Smooth muscle cell (in vitro differentiated cells): ENCODE measurements at regions not wholly inside any gene's neighbourhood (a gene's known extent, or its start where the extent isn't known, plus 50 kb on each side); places are given as distances from the start of the nearest gene placed in this dataset.

Experiments used
- DNase-seq: peaks from one replicate; lab custom pipeline; 2025; ENCODE audit not compliant: unreplicated experiment; lab: John Stamatoyannopoulos, UW
- H2AFZ ChIP-seq: fragments of 200-600 bp; sonication (generic); 2 replicates; pipeline ENCODE4 v1.6.0; 2016; ENCODE audit warnings: antibody characterized with exemption, low read depth, mild to moderate bottlenecking
- H3F3A ChIP-seq: fragments of 200-600 bp; sonication (generic); 2 replicates; pipeline ENCODE4 v1.6.0; 2017; ENCODE audit warnings: antibody characterized with exemption, low read depth
- H3K27ac ChIP-seq: fragments of 200-600 bp; sonication (generic); 2 replicates; pipeline ENCODE4 v1.5.1; 2016; ENCODE audit warnings: low read depth, mild to moderate bottlenecking
- H3K27me3 ChIP-seq: fragments of 200-600 bp; sonication (generic); 2 replicates; pipeline ENCODE4 v1.6.1; 2016; ENCODE audit warnings: low read depth, mild to moderate bottlenecking
- H3K36me3 ChIP-seq: fragments of 200-600 bp; sonication (generic); 2 replicates; pipeline ENCODE4 v1.5.1; 2016; ENCODE audit warnings: low read depth
- H3K4me1 ChIP-seq: fragments of 200-600 bp; sonication (generic); 2 replicates; pipeline ENCODE4 v1.5.1; 2016; ENCODE audit warnings: low read depth
- H3K4me2 ChIP-seq: fragments of 200-600 bp; sonication (generic); 2 replicates; pipeline ENCODE4 v1.6.0; 2016; ENCODE audit warnings: mild to moderate bottlenecking
- H3K4me3 ChIP-seq: fragments of 200-600 bp; sonication (generic); 2 replicates; pipeline ENCODE4 v1.5.1; 2016; ENCODE audit warnings: mild to moderate bottlenecking
- H3K79me2 ChIP-seq: fragments of 200-600 bp; sonication (generic); 2 replicates; pipeline ENCODE4 v1.6.0; 2016; ENCODE audit warnings: low read depth, mild to moderate bottlenecking
- H3K9ac ChIP-seq: fragments of 200-600 bp; sonication (generic); 2 replicates; pipeline ENCODE4 v1.6.0; 2016; ENCODE audit warnings: low read depth
- H3K9me3 ChIP-seq: fragments of 200-600 bp; sonication (generic); replicated peaks from 2 replicates; pipeline ENCODE4 v1.5.1; 2016; ENCODE audit warnings: low read depth
- H4K20me1 ChIP-seq: fragments of 200-600 bp; sonication (generic); 2 replicates; pipeline ENCODE4 v1.6.0; 2016; ENCODE audit warnings: low read depth
- WGBS: methylation state at CpG from one replicate; pipeline ENCODE4 v1.1.7; 2016; ENCODE audit warnings: low lambda C conversion rate; 5-methylcytosine and 5-hydroxymethylcytosine counted together
- TF ChIP-seq, protein P1 (sequence below): fragments of 200-600 bp; sonication (generic); IDR thresholded peaks from 2 replicates; pipeline ENCODE4 v1.5.1; 2017; ENCODE audit warnings: borderline replicate concordance, mild to moderate bottlenecking, antibody characterized with exemption; ENCODE audit not compliant: insufficient read depth, poor library complexity, severe bottlenecking

DNA sequence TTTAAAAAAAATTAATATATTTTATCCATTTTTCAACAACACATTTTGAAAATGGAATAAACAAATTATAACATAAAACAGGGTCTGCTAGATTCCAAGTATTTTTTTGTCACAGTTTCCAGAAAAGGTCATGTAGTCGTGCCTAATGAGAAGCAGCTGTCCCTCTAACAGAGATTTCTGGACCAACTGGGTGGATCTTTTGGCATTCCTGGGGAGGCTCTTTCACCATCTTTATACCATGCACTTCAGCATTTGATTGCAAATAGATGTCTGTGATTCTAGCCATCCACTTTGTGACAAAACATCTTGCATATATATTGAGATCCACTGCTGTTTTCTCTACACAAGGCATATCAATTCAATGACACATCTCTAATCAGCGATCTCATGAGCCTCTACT is 210.7 kb upstream of the LDB2 start:
- Histone ChIP-seq H3K9ac (no peak overlapping the region), H3K4me2 (no peak overlapping the region), H3K36me3 (no peaks in the 10 kb centered on the region), H3K9me3 (no peaks in the 10 kb centered on the region), H3F3A (no peaks in the 10 kb centered on the region), H3K27ac (no peak overlapping the region), H3K27me3 (no peaks in the 10 kb centered on the region), H2AFZ (no peak overlapping the region), H3K4me3 (no peak overlapping the region), H4K20me1 (no peaks in the 10 kb centered on the region), H3K4me1 (no peaks in the 10 kb centered on the region), H3K79me2 (no peaks in the 10 kb centered on the region)
- TF ChIP-seq, protein P1, sequence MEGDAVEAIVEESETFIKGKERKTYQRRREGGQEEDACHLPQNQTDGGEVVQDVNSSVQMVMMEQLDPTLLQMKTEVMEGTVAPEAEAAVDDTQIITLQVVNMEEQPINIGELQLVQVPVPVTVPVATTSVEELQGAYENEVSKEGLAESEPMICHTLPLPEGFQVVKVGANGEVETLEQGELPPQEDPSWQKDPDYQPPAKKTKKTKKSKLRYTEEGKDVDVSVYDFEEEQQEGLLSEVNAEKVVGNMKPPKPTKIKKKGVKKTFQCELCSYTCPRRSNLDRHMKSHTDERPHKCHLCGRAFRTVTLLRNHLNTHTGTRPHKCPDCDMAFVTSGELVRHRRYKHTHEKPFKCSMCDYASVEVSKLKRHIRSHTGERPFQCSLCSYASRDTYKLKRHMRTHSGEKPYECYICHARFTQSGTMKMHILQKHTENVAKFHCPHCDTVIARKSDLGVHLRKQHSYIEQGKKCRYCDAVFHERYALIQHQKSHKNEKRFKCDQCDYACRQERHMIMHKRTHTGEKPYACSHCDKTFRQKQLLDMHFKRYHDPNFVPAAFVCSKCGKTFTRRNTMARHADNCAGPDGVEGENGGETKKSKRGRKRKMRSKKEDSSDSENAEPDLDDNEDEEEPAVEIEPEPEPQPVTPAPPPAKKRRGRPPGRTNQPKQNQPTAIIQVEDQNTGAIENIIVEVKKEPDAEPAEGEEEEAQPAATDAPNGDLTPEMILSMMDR = no peak
- WGBS = 69% methylated on average over 2 of the region's 2 CpGs
- DNase-seq = no peak

DNA sequence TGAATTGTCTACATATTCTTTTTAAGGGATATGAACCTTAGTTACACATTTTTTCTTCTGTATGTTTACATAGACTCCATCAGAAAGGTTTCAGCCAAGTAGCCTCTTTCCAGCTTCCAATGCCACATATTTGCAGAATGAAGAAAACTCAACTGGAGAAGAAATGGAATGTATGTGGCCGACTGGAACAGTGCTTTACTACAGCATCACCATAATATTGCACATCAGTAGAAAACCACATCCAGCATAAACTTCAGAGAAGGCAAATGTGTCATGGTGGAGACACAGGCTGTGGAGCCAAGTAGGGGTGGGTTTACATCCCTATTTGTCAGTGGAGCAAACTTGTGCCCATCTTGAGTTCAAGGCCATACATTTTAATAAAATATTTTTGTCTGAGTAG is 204.8 kb upstream of the LDB2 start:
- no peaks in the 10 kb centered on the region for H3K79me2 ChIP-seq
- TF ChIP-seq, protein P1 = no peak
- no peaks in the 10 kb centered on the region for H3K36me3 ChIP-seq
- no peak overlapping the region for H3K27ac ChIP-seq
- no peaks in the 10 kb centered on the region for H3K9me3 ChIP-seq
- H3K4me1 ChIP-seq = no peaks in the 10 kb centered on the region
- no peak overlapping the region for H2AFZ ChIP-seq
- no peak overlapping the region for H3K9ac ChIP-seq
- H4K20me1 ChIP-seq = no peaks in the 10 kb centered on the region
- DNase-seq = no peak
- no peaks in the 10 kb centered on the region for H3F3A ChIP-seq
- H3K27me3 ChIP-seq = no peaks in the 10 kb centered on the region
- no peak overlapping the region for H3K4me2 ChIP-seq
- H3K4me3 ChIP-seq = no peak overlapping the region
- WGBS = 50% methylated on average over 1 of the region's 1 CpG

DNA sequence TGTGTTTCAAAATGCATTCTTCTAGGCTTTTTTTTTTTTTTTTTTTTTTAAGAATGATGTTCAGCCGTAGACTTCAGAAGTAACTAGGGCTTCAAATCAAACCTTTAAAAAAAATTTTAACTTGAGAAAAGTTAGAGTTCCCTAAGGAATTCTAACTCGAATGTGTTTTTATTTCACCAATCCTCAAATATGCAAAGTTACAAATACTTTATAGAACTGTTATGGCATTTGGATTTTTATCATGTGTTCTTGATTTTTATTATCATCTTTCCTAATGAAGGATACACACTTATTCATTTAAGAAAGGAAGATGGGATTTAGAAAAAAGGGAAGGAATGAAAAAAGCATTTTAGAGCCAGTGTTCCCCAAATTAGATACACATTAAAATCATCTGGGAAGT is 200.6 kb upstream of the LDB2 start:
- DNase-seq = no peak
- H2AFZ ChIP-seq = no peak overlapping the region
- TF ChIP-seq, protein P1 = no peak
- H3K27ac ChIP-seq = no peak overlapping the region
- no peak overlapping the region for H3K4me2 ChIP-seq
- no peaks in the 10 kb centered on the region for H3K79me2 ChIP-seq
- H3F3A ChIP-seq = no peaks in the 10 kb centered on the region
- H3K36me3 ChIP-seq = no peaks in the 10 kb centered on the region
- no peak overlapping the region for H3K9ac ChIP-seq
- no peaks in the 10 kb centered on the region for H3K27me3 ChIP-seq
- no peak overlapping the region for H3K4me3 ChIP-seq
- H3K9me3 ChIP-seq = no peaks in the 10 kb centered on the region
- no peaks in the 10 kb centered on the region for H4K20me1 ChIP-seq
- H3K4me1 ChIP-seq = no peaks in the 10 kb centered on the region
- WGBS = 91% methylated on average over 2 of the region's 2 CpGs

DNA sequence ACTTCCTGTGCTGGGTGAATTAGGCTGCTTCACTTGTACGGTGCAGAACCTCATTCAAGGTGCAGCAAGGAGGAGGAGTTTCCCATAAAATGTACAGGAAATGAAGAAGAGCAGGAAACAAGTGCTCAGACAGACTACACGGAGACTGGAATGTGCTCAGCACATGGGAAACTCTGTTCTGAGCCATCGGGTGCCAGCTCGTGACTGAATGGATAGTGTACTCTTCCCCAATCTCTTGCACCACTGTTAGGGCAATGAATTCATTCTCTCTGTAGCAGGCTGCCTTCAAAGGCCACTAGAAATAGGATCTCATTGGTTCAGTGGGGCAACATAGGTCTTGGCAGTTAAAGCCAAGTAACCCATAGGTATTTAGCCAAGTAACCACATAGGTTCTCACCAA is 200.0 kb upstream of the LDB2 start:
- Histone ChIP-seq H3K9ac (no peak overlapping the region), H3K9me3 (no peaks in the 10 kb centered on the region), H2AFZ (no peak overlapping the region), H3K4me3 (no peak overlapping the region), H3F3A (no peaks in the 10 kb centered on the region), H3K36me3 (no peaks in the 10 kb centered on the region), H3K27ac (no peak overlapping the region), H3K4me1 (no peaks in the 10 kb centered on the region), H3K27me3 (no peaks in the 10 kb centered on the region), H3K4me2 (no peak overlapping the region), H4K20me1 (no peaks in the 10 kb centered on the region), H3K79me2 (no peaks in the 10 kb centered on the region)
- no peak for DNase-seq
- 92% methylated on average over 4 of the region's 4 CpGs for WGBS
- TF ChIP-seq, protein P1 = no peak
